Ishikawa (cell line): ENCODE measurements at regions not wholly inside any gene's neighbourhood (a gene's known extent, or its start where the extent isn't known, plus 50 kb on each side); places are given as distances from the start of the nearest gene placed in this dataset.

ENCODE experiments used
- CEBPB ChIP-seq: IDR thresholded peaks from 2 replicates; pipeline ENCODE4 v1.6.1; 2012
- CREB1 ChIP-seq: IDR thresholded peaks from 2 replicates; pipeline ENCODE4 v1.6.1; 2012; ENCODE audit warnings: low read depth
- EGR1 ChIP-seq: IDR thresholded peaks from 2 replicates; pipeline ENCODE4 v1.6.1; 2012
- EP300 ChIP-seq: IDR thresholded peaks from 2 replicates; pipeline ENCODE4 v1.6.1; 2012; ENCODE audit warnings: borderline replicate concordance
- FOXM1 ChIP-seq: IDR thresholded peaks from 2 replicates; pipeline ENCODE4 v1.6.1; 2012; ENCODE audit warnings: low read depth, borderline replicate concordance
- NFIC ChIP-seq: IDR thresholded peaks from 2 replicates; pipeline ENCODE4 v1.6.1; 2012
- RAD21 ChIP-seq: IDR thresholded peaks from 2 replicates; pipeline ENCODE4 v1.6.1; 2012; ENCODE audit warnings: low read depth
- TAF1 ChIP-seq: IDR thresholded peaks from 2 replicates; pipeline ENCODE4 v1.6.1; 2012; ENCODE audit warnings: low read depth, mild to moderate bottlenecking
- TF ChIP-seq, protein P1 (sequence below): IDR thresholded peaks from 2 replicates; pipeline ENCODE4 v1.6.1; 2012
- TF ChIP-seq, protein P2 (sequence below): IDR thresholded peaks from 2 replicates; pipeline ENCODE4 v1.6.1; 2012

DNA sequence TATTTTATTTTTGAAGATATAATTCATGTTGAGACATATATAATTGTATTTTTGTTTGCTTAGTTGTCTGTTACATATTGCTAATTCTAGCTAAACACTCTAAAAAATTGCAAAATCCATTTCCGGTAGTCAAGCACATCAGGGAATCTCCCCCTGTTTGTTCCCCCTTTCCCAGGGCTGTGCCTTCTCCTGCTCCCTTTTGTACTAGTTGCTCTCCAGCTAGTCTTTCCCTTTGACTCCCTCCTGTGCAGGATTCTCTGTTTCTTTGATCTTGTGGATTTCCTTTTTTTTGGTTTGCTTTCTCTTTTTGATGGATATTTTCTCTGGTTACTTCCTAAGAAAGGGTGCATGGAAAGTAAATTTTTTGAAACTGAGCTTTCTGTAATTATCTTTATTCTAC lies 188.1 kb upstream of the PLET1 start:
- TF ChIP-seq RAD21 (no peak), CEBPB (no peak), EGR1 (no peak), TAF1 (no peak), FOXM1 (no peak), CREB1 (no peak), EP300 (no peak), NFIC (no peak)
- TF ChIP-seq, protein P1, sequence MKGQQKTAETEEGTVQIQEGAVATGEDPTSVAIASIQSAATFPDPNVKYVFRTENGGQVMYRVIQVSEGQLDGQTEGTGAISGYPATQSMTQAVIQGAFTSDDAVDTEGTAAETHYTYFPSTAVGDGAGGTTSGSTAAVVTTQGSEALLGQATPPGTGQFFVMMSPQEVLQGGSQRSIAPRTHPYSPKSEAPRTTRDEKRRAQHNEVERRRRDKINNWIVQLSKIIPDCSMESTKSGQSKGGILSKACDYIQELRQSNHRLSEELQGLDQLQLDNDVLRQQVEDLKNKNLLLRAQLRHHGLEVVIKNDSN: no peak
- TF ChIP-seq, protein P2, sequence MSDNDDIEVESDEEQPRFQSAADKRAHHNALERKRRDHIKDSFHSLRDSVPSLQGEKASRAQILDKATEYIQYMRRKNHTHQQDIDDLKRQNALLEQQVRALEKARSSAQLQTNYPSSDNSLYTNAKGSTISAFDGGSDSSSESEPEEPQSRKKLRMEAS: no peak
